ENCODE measurements at regions not wholly inside any gene's neighbourhood (a gene's known extent, or its start where the extent isn't known, plus 50 kb on each side); places are given as distances from the start of the nearest gene placed in this dataset.

GRCh38 chr1:216851073-216851472 lies 127.8 kb upstream of the ESRRG start:
- TF ChIP-seq CTCF (IDR thresholded peaks at IDR 0.05) (no peak), POLR2A (IDR thresholded peaks at IDR 0.05; ENCODE audit: low read depth) (no peak), POLR2AphosphoS5 (IDR thresholded peaks at IDR 0.05) (no peak)
